PC-9 (cell line): ENCODE measurements at regions not wholly inside any gene's neighbourhood (a gene's known extent, or its start where the extent isn't known, plus 50 kb on each side); places are given as distances from the start of the nearest gene placed in this dataset.

Experiments used
- BruUV-seq: library from RNA; stranded (reverse); fragments of 400-500 nt; replicated peaks from 2 replicates; lab custom pipeline; 2021; lab: Mats Ljungman, UMichigan
- CTCF ChIA-PET: fragments of 300-600 bp; sonication (Branson Sonifier 250); formaldehyde crosslinking; loops from one replicate; lab custom pipeline; 2022; ENCODE audit warnings: antibody characterized with exemption; lab: Charles Lee
- POLR2A ChIA-PET: fragments of 300-600 bp; sonication (Branson Sonifier 250); formaldehyde crosslinking; loops from one replicate; lab custom pipeline; 2022; ENCODE audit warnings: antibody characterized with exemption; ENCODE audit not compliant: unreplicated experiment; lab: Charles Lee
- DNase-seq, 2 experiments: peaks; one replicate each; pipeline versions ENCODE4 v3.0.0 to v3.0.0-alpha.2; 2015 to 2022; ENCODE audit warnings: mixed read lengths in 1 of 2
- H2AFZ ChIP-seq: fragments of 200-600 bp; sonication (generic); 2 replicates; pipeline ENCODE4 v1.8.1; 2017; ENCODE audit warnings: antibody characterized with exemption
- H3F3A ChIP-seq: fragments of 200-600 bp; sonication (generic); 2 replicates; pipeline ENCODE4 v1.8.1; 2017; ENCODE audit warnings: antibody characterized with exemption, mild to moderate bottlenecking, low read depth; ENCODE audit not compliant: insufficient read depth
- H3K27ac ChIP-seq: fragments of 200-600 bp; sonication (generic); 2 replicates; pipeline ENCODE4 v1.6.1; 2016; ENCODE audit warnings: mixed run types
- H3K27me3 ChIP-seq: fragments of 200-600 bp; sonication (generic); 2 replicates; pipeline ENCODE4 v1.6.1; 2016; ENCODE audit warnings: low read depth, mixed run types; ENCODE audit not compliant: insufficient read depth
- H3K36me3 ChIP-seq: fragments of 200-600 bp; sonication (generic); 2 replicates; pipeline ENCODE4 v1.6.1; 2016; ENCODE audit warnings: low read depth, mixed run types
- H3K4me1 ChIP-seq: fragments of 200-600 bp; sonication (generic); replicated peaks from 2 replicates; pipeline ENCODE4 v1.6.1; 2016; ENCODE audit warnings: mixed run types; ENCODE audit not compliant: insufficient read depth
- H3K4me2 ChIP-seq: fragments of 200-600 bp; sonication (generic); 2 replicates; pipeline ENCODE4 v1.6.1; 2017; ENCODE audit warnings: mixed run types
- H3K4me3 ChIP-seq: fragments of 200-600 bp; sonication (generic); 2 replicates; pipeline ENCODE4 v1.6.1; 2016; ENCODE audit warnings: mixed run types
- H3K79me2 ChIP-seq: fragments of 200-600 bp; sonication (generic); 2 replicates; pipeline ENCODE4 v1.6.1; 2017; ENCODE audit warnings: low read depth, mixed run types
- H3K9me2 ChIP-seq: fragments of 200-600 bp; sonication (generic); 2 replicates; pipeline ENCODE4 v1.8.1; 2017; ENCODE audit warnings: mild to moderate bottlenecking; ENCODE audit not compliant: insufficient read depth
- H3K9me3 ChIP-seq: fragments of 200-600 bp; sonication (generic); 2 replicates; pipeline ENCODE4 v1.8.1; 2016; ENCODE audit warnings: low read depth; ENCODE audit not compliant: insufficient read depth
- H4K20me1 ChIP-seq: fragments of 200-600 bp; sonication (generic); 2 replicates; pipeline ENCODE4 v1.8.1; 2017; ENCODE audit not compliant: insufficient read depth
- EZH2 ChIP-seq: fragments of 200-600 bp; sonication (generic); IDR thresholded peaks from 2 replicates; pipeline ENCODE4 v1.8.0; 2017; ENCODE audit warnings: antibody characterized with exemption, low read depth
- intact Hi-C: fragments of 100-400 bp; cut with micrococcal nuclease; formaldehyde crosslinking; loops from one replicate; pipeline ENCODE4 v1.10.0; 2022; ENCODE audit not compliant: unreplicated experiment
- TF ChIP-seq, protein P1 (sequence below): fragments of 200-600 bp; sonication (generic); conservative IDR thresholded peaks from 2 replicates; pipeline ENCODE4 v1.6.1; 2017; ENCODE audit warnings: mixed run types, antibody characterized with exemption, mild to moderate bottlenecking, moderate library complexity

DNA sequence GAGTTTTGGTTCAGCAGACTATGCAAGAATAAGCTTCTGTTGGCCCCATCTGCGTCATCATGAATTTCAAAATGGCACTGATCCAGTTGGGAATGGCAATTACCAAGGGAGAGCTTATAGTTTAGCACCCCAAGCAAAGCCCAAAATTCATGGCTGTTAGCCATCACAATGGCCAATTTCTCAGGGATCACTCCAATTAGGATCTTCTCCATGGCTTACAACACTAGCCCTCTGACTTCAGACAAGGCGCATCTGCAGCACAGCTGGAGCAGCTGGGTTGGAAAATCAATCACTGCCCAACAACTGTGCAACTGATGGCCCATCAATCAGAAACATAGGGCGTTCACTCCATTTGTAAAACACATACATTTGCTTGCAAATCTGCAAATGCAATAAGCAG, 273.6 kb downstream of the SRBD1 start:
- peaks cover 9% of the 10 kb centered on the region for H3K4me1 ChIP-seq
- H3F3A ChIP-seq: no peaks in the 10 kb centered on the region
- no peaks in the 10 kb centered on the region for H3K9me3 ChIP-seq
- H3K4me3 ChIP-seq: no peak overlapping the region
- DNase-seq: no peak
- intact Hi-C loops: loop anchor here (10.0 kb wide), 1 partner anchor 103 kb away; no protein-coding TSS in a partner anchor
- no peak for TF ChIP-seq EZH2
- TF ChIP-seq, protein P1, sequence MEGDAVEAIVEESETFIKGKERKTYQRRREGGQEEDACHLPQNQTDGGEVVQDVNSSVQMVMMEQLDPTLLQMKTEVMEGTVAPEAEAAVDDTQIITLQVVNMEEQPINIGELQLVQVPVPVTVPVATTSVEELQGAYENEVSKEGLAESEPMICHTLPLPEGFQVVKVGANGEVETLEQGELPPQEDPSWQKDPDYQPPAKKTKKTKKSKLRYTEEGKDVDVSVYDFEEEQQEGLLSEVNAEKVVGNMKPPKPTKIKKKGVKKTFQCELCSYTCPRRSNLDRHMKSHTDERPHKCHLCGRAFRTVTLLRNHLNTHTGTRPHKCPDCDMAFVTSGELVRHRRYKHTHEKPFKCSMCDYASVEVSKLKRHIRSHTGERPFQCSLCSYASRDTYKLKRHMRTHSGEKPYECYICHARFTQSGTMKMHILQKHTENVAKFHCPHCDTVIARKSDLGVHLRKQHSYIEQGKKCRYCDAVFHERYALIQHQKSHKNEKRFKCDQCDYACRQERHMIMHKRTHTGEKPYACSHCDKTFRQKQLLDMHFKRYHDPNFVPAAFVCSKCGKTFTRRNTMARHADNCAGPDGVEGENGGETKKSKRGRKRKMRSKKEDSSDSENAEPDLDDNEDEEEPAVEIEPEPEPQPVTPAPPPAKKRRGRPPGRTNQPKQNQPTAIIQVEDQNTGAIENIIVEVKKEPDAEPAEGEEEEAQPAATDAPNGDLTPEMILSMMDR: no peak
- H3K79me2 ChIP-seq: no peaks in the 10 kb centered on the region
- H3K27me3 ChIP-seq: no peaks in the 10 kb centered on the region
- H2AFZ ChIP-seq: no peak overlapping the region
- no peaks in the 10 kb centered on the region for H3K9me2 ChIP-seq
- CTCF ChIA-PET: no interaction called here
- BruUV-seq: no TSS peak
- H4K20me1 ChIP-seq: no peaks in the 10 kb centered on the region
- H3K4me2 ChIP-seq: no peak overlapping the region
- no peaks in the 10 kb centered on the region for H3K36me3 ChIP-seq
- no peak overlapping the region for H3K27ac ChIP-seq
- POLR2A ChIA-PET: interaction anchor here (0.7 kb wide), 1 partner anchor 663 kb away, joined by 6 read pairs; no protein-coding TSS in a partner anchor

DNA sequence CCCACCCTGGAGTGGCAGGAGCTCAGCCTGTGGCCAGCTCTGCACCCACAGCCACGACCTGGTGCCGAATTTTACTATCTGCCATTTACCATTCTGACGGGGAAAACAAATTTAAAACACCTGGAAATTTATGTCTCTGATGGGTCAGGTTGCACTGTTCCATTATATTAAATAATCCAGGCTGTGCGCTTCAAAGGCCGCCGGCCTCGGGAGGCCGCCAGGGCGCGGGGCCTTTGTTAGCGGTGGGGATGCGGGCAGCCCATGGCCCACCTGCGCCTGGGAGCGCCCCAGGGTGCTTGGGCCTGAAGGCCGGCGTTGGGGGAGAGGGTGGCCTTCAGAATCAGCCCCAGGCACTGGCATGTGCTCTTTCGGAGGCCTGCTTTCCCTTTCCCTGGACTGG, 276.9 kb downstream of the SRBD1 start:
- peaks cover 42% of the 10 kb centered on the region for H3K4me1 ChIP-seq
- no TSS peak for BruUV-seq
- H3K79me2 ChIP-seq: no peaks in the 10 kb centered on the region
- H3K4me3 ChIP-seq: no peak overlapping the region
- no peaks in the 10 kb centered on the region for H4K20me1 ChIP-seq
- DNase-seq: no peak
- no peak overlapping the region for H3K4me2 ChIP-seq
- CTCF ChIA-PET: no interaction called here
- H3K36me3 ChIP-seq: no peaks in the 10 kb centered on the region
- no peaks in the 10 kb centered on the region for H3K9me2 ChIP-seq
- TF ChIP-seq, protein P1: no peak
- TF ChIP-seq EZH2: no peak
- peaks cover 12% of the 10 kb centered on the region; the same call in 1 of the 2 replicates for H3F3A ChIP-seq
- H3K27me3 ChIP-seq: no peaks in the 10 kb centered on the region
- no peak overlapping the region for H3K27ac ChIP-seq
- intact Hi-C loops: loop anchor here (10.0 kb wide), 1 partner anchor 99 kb away; no protein-coding TSS in a partner anchor
- H3K9me3 ChIP-seq: no peaks in the 10 kb centered on the region
- POLR2A ChIA-PET: no interaction called here
- H2AFZ ChIP-seq: no peak overlapping the region

DNA sequence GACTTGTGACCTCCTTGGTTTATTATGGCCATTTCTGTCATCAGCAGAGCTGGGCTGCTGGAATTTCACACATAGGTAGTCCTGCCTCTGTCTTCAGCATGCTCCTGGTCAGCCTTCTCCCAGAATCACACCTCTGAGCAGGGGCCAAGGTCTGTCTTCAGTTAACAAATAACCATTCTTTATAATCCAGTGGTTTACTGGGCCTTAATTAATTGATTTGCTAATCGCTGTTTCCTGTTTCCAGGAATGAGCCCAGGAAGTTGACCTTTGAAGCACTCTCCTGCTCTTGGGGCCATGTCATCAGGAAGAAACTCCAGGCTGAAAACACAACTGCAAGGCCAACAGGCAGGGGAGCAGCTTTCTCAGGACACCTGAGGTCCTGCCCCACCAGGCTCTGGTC, 278.5 kb downstream of the SRBD1 start:
- H3K27me3 ChIP-seq: no peaks in the 10 kb centered on the region
- no peaks in the 10 kb centered on the region for H3K36me3 ChIP-seq
- no peaks in the 10 kb centered on the region; the same call in 1 of the 2 replicates for H3K9me3 ChIP-seq
- peak overlapping the region; percentile 2; the same call in 1 of the 2 replicates for H3K4me2 ChIP-seq
- no peaks in the 10 kb centered on the region for H3K9me2 ChIP-seq
- H3K27ac ChIP-seq: no peak overlapping the region
- intact Hi-C loops: loop anchor here (10.0 kb wide), 1 partner anchor 98 kb away; no protein-coding TSS in a partner anchor
- H4K20me1 ChIP-seq: no peaks in the 10 kb centered on the region
- H3K4me3 ChIP-seq: no peak overlapping the region
- ChIA-PET CTCF (no interaction called here), POLR2A (no interaction called here)
- H3F3A ChIP-seq: peaks cover 12% of the 10 kb centered on the region; the same call in 1 of the 2 replicates
- H3K79me2 ChIP-seq: no peaks in the 10 kb centered on the region
- BruUV-seq: no TSS peak
- DNase-seq: peak in 1 of 2 experiments; percentile 71
- no peak overlapping the region for H2AFZ ChIP-seq
- H3K4me1 ChIP-seq: peaks cover 46% of the 10 kb centered on the region
- no peak for TF ChIP-seq EZH2
- TF ChIP-seq, protein P1: no peak
